ENCODE measurements at regions not wholly inside any gene's neighbourhood (a gene's known extent, or its start where the extent isn't known, plus 50 kb on each side); places are given as distances from the start of the nearest gene placed in this dataset.

GRCh38 chr10:28217848-28218247 lies 85.0 kb downstream of the MPP7 start:
- ChIA-PET POLR2A (no interaction called here), CTCF (interaction anchor here (0.8 to 1.3 kb wide), 5 partner anchors 23 to 423 kb away, joined by 3 to 4 read pairs (median 3); no protein-coding TSS in a partner anchor)
- H3K4me3 ChIP-seq (ENCODE audit: low read depth, low read length): no peak overlapping the region; the same call in 1 of the 2 replicates
- peak; percentile 84 for DNase-seq (ENCODE audit: low read depth, low spot score)
- no peak for TF ChIP-seq CTCF (IDR thresholded peaks at IDR 0.05; ENCODE audit: insufficient read depth, low read length, missing control alignments)

- no peak for DNase-seq (ENCODE audit: low read depth, low spot score)
- CTCF ChIA-PET: interaction anchor here (0.8 kb wide), 1 partner anchor 166 kb away, joined by 3 read pairs; no protein-coding TSS in a partner anchor
- H3K4me3 ChIP-seq (ENCODE audit: low read depth, low read length): no peak overlapping the region
- POLR2A ChIA-PET: no interaction called here
- TF ChIP-seq CTCF (IDR thresholded peaks at IDR 0.05; ENCODE audit: insufficient read depth, low read length, missing control alignments): no peak
Observed at GRCh38 chr10:28215930-28216329, 86.9 kb downstream of the MPP7 start.

GRCh38 chr10:28214219-28214618 lies 88.6 kb downstream of the MPP7 start:
- H3K4me3 ChIP-seq (ENCODE audit: low read depth, low read length): no peak overlapping the region
- CTCF ChIA-PET: no interaction called here
- no peak for DNase-seq (ENCODE audit: low read depth, low spot score)
- no peak for TF ChIP-seq CTCF (IDR thresholded peaks at IDR 0.05; ENCODE audit: insufficient read depth, low read length, missing control alignments)
- POLR2A ChIA-PET: no interaction called here

- no peak overlapping the region for H3K4me3 ChIP-seq (ENCODE audit: low read depth, low read length)
- POLR2A ChIA-PET: no interaction called here
- no peak for DNase-seq (ENCODE audit: low read depth, low spot score)
- TF ChIP-seq CTCF (IDR thresholded peaks at IDR 0.05; ENCODE audit: insufficient read depth, low read length, missing control alignments): no peak
- CTCF ChIA-PET: no interaction called here
Observed at GRCh38 chr10:28211759-28212158, 91.1 kb downstream of the MPP7 start.

GRCh38 chr10:28207799-28208198 lies 95.1 kb downstream of the MPP7 start:
- H3K4me3 ChIP-seq (ENCODE audit: low read depth, low read length): no peak overlapping the region
- POLR2A ChIA-PET: no interaction called here
- no peak for DNase-seq (ENCODE audit: low read depth, low spot score)
- TF ChIP-seq CTCF (IDR thresholded peaks at IDR 0.05; ENCODE audit: insufficient read depth, low read length, missing control alignments): no peak
- CTCF ChIA-PET: no interaction called here

- no peak for TF ChIP-seq CTCF (IDR thresholded peaks at IDR 0.05; ENCODE audit: insufficient read depth, low read length, missing control alignments)
- ChIA-PET POLR2A (no interaction called here), CTCF (interaction anchor here (0.6 kb wide), 1 partner anchor 15 kb away, joined by 3 read pairs; no protein-coding TSS in a partner anchor)
- no peak for DNase-seq (ENCODE audit: low read depth, low spot score)
- no peak overlapping the region for H3K4me3 ChIP-seq (ENCODE audit: low read depth, low read length)
Observed at GRCh38 chr10:28202941-28203352, 99.9 kb downstream of the MPP7 start.
